Keratinocyte (primary cell): ENCODE measurements at regions not wholly inside any gene's neighbourhood (a gene's known extent, or its start where the extent isn't known, plus 50 kb on each side); places are given as distances from the start of the nearest gene placed in this dataset.

ENCODE experiments used
- DNase-seq: peaks from one replicate; pipeline ENCODE4 v3.0.0-alpha.2; 2011; ENCODE audit warnings: low read depth, missing footprints, low spot score
- FAIRE-seq: peaks from 2 replicates; lab custom pipeline; 2011; peaks lifted over from hg19 to GRCh38; lab: Jason Lieb, UNC
- H2AFZ ChIP-seq: 2 replicates; pipeline ENCODE4 v1.6.0; 2012; ENCODE audit warnings: low read length, control low read depth, inconsistent platforms; ENCODE audit not compliant: control insufficient read depth
- H3K27ac ChIP-seq: 2 replicates; pipeline ENCODE4 v1.5.1; 2011; ENCODE audit warnings: low read length; ENCODE audit not compliant: control insufficient read depth, insufficient read depth
- H3K27me3 ChIP-seq: 3 replicates; pipeline ENCODE4 v1.6.0; 2011; ENCODE audit warnings: low read length; ENCODE audit not compliant: control insufficient read depth, insufficient read depth; ENCODE audit errors: extremely low read depth
- H3K36me3 ChIP-seq, 2 experiments: 2 replicates in 1 of 2; 3 replicates in 1 of 2; pipeline ENCODE4 v1.5.1; 2011; ENCODE audit warnings: low read length in 2 of 2, mild to moderate bottlenecking in 1 of 2; ENCODE audit not compliant: control insufficient read depth in 2 of 2, insufficient read depth in 2 of 2; ENCODE audit errors: extremely low read depth in 1 of 2
- H3K4me1 ChIP-seq: 3 replicates; pipeline ENCODE4 v1.5.1; 2011; ENCODE audit warnings: low read length; ENCODE audit not compliant: control insufficient read depth, insufficient read depth; ENCODE audit errors: extremely low read depth
- H3K4me2 ChIP-seq: 3 replicates; pipeline ENCODE4 v1.6.0; 2011; ENCODE audit warnings: low read depth, low read length; ENCODE audit not compliant: control insufficient read depth, insufficient read depth; ENCODE audit errors: extremely low read depth
- H3K4me3 ChIP-seq, 3 experiments: fragments of 200-600 bp in 1 of 3; sonication (generic) in 1 of 3; 2 replicates in 2 of 3; 3 replicates in 1 of 3; pipeline ENCODE4 v1.5.1; 2011 to 2016; ENCODE audit warnings: low read length in 3 of 3, mild to moderate bottlenecking in 3 of 3, control low read depth in 2 of 3, inconsistent platforms in 1 of 3, low read depth in 1 of 3, mixed read lengths in 1 of 3, mixed run types in 1 of 3, moderate library complexity in 1 of 3; ENCODE audit not compliant: control insufficient read depth in 2 of 3, insufficient read depth in 2 of 3; ENCODE audit errors: extremely low read depth in 1 of 3
- H3K79me2 ChIP-seq: 2 replicates; pipeline ENCODE4 v1.6.0; 2012; ENCODE audit warnings: low read length; ENCODE audit not compliant: control insufficient read depth, insufficient read depth
- H3K9ac ChIP-seq: 3 replicates; pipeline ENCODE4 v1.6.0; 2011; ENCODE audit warnings: low read length; ENCODE audit not compliant: control insufficient read depth, insufficient read depth; ENCODE audit errors: extremely low read depth
- H3K9me1 ChIP-seq: 3 replicates; pipeline ENCODE4 v1.6.0; 2011; ENCODE audit warnings: low read length; ENCODE audit not compliant: control insufficient read depth, insufficient read depth; ENCODE audit errors: extremely low read depth
- H3K9me3 ChIP-seq: 2 replicates; pipeline ENCODE4 v1.5.1; 2012; ENCODE audit warnings: low read depth, low read length; ENCODE audit not compliant: control insufficient read depth
- H4K20me1 ChIP-seq: 3 replicates; pipeline ENCODE4 v1.6.0; 2011; ENCODE audit warnings: low read length; ENCODE audit not compliant: control insufficient read depth, insufficient read depth; ENCODE audit errors: extremely low read depth
- EZH2 ChIP-seq: IDR thresholded peaks from one replicate; pipeline ENCODE4 v1.6.1; 2012; ENCODE audit warnings: inconsistent platforms, mild to moderate bottlenecking, low read length, moderate library complexity
- dilution Hi-C: fragments of 300-500 bp; cut with MboI; formaldehyde crosslinking; loops from one replicate; pipeline ENCODE4 v1.7.0; 2020; ENCODE audit warnings: low sequenced_read_pairs; ENCODE audit not compliant: extremely low pct_ligation_motif_present
- TF ChIP-seq, protein P1 (sequence below), 3 experiments: IDR thresholded peaks in 1 of 3; conservative IDR thresholded peaks in 1 of 3; optimal IDR thresholded peaks in 1 of 3; 2 replicates in 2 of 3; 3 replicates in 1 of 3; pipeline versions ENCODE3 to v1.5.1; 2011; ENCODE audit warnings: low read length in 3 of 3, mild to moderate bottlenecking in 3 of 3, moderate library complexity in 2 of 3, control low read depth in 1 of 3, inconsistent platforms in 1 of 3; ENCODE audit not compliant: insufficient read depth in 2 of 3; ENCODE audit errors: extremely low read depth in 1 of 3

DNA sequence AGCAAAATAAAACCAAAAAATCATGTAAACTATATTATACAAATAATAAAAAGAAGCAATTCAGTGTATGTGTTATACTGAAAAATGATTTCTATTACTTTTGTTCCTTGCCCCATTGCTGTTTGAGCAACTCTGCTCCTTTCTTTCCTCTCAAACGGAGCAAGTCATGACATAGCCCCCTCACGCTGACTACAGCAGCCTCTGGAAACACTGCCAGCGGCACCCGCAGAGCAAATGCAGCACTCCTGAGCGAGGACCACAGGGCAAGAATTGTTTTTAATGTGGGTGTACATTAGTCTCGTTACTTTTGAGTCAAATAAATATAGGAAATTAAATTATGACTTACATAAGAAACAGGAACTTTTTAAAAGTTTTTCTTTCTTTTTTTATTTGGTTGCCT is 350.1 kb upstream of the HSF2 start:
- no peaks in the 10 kb centered on the region for H3K9me3 ChIP-seq
- TF ChIP-seq, protein P1, sequence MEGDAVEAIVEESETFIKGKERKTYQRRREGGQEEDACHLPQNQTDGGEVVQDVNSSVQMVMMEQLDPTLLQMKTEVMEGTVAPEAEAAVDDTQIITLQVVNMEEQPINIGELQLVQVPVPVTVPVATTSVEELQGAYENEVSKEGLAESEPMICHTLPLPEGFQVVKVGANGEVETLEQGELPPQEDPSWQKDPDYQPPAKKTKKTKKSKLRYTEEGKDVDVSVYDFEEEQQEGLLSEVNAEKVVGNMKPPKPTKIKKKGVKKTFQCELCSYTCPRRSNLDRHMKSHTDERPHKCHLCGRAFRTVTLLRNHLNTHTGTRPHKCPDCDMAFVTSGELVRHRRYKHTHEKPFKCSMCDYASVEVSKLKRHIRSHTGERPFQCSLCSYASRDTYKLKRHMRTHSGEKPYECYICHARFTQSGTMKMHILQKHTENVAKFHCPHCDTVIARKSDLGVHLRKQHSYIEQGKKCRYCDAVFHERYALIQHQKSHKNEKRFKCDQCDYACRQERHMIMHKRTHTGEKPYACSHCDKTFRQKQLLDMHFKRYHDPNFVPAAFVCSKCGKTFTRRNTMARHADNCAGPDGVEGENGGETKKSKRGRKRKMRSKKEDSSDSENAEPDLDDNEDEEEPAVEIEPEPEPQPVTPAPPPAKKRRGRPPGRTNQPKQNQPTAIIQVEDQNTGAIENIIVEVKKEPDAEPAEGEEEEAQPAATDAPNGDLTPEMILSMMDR (optimal IDR thresholded peaks at IDR 0.05 in 1 of 3, IDR thresholded peaks at IDR 0.05 in 1 of 3, conservative IDR thresholded peaks at IDR 0.05 in 1 of 3; ENCODE audit: extremely low read depth in 1 of 3, insufficient read depth in 2 of 3, low read length in 3 of 3): no peak
- no peak for TF ChIP-seq EZH2
- no peak overlapping the region for H3K27ac ChIP-seq
- no peak for FAIRE-seq
- H3K9me1 ChIP-seq: no peaks in the 10 kb centered on the region
- no peaks in the 10 kb centered on the region for H4K20me1 ChIP-seq
- no peak overlapping the region for H3K9ac ChIP-seq
- dilution Hi-C loops: no loop called here
- DNase-seq: no peak
- H2AFZ ChIP-seq: no peak overlapping the region
- peak overlapping the region in 1 of 3 experiments; percentile 37 for H3K4me3 ChIP-seq
- H3K27me3 ChIP-seq: no peaks in the 10 kb centered on the region
- H3K4me1 ChIP-seq: peaks cover 6% of the 10 kb centered on the region
- H3K79me2 ChIP-seq: no peaks in the 10 kb centered on the region
- H3K4me2 ChIP-seq: peak overlapping the region; percentile 56
- H3K36me3 ChIP-seq: no peaks in the 10 kb centered on the region

DNA sequence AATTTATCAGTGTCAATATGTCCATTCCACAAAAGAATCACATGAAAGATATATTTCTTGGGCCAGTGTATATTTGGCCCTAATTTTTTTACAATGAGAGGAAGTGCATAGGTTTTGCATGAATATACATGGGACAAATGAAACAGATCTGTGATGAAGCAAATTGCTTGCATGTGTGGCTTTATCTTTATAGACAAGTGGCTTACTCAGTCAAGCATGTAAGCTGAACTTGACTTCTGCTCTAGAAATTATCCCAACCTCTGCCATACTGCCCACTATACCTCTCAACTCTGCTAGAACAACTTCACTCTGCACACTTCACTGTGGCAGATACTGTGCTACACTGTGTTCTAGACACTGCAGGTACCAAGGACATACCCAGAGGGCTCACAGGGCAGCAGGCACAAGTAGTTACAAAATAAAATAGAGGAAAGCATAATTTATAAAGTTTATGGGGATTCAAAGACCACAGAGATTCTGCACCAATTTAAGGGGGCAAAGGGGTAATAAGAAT is 349.2 kb upstream of the HSF2 start:
- Histone ChIP-seq H3K9me1 (no peaks in the 10 kb centered on the region), H2AFZ (no peak overlapping the region), H4K20me1 (no peaks in the 10 kb centered on the region), H3K79me2 (no peaks in the 10 kb centered on the region), H3K9me3 (no peaks in the 10 kb centered on the region), H3K4me3 (no peak overlapping the region), H3K4me2 (no peak overlapping the region), H3K27me3 (no peaks in the 10 kb centered on the region), H3K36me3 (no peaks in the 10 kb centered on the region), H3K4me1 (peaks cover 6% of the 10 kb centered on the region), H3K27ac (no peak overlapping the region), H3K9ac (no peak overlapping the region)
- no peak for FAIRE-seq
- no peak for TF ChIP-seq EZH2
- TF ChIP-seq, protein P1 (optimal IDR thresholded peaks at IDR 0.05 in 1 of 3, IDR thresholded peaks at IDR 0.05 in 1 of 3, conservative IDR thresholded peaks at IDR 0.05 in 1 of 3; ENCODE audit: extremely low read depth in 1 of 3, insufficient read depth in 2 of 3, low read length in 3 of 3): no peak
- DNase-seq: no peak
- dilution Hi-C loops: no loop called here
